Mesothelial cell of epicardium (in vitro differentiated cells): ENCODE measurements at regions not wholly inside any gene's neighbourhood (a gene's known extent, or its start where the extent isn't known, plus 50 kb on each side); places are given as distances from the start of the nearest gene placed in this dataset.

Experiments
- DNase-seq, 2 experiments: peaks; one replicate each; pipeline ENCODE4 v3.0.0; 2021; ENCODE audit warnings: low spot score in 2 of 2; ENCODE audit not compliant: unreplicated experiment in 2 of 2
- H3K27ac Mint-ChIP-seq: 2 replicates; pipeline ENCODE4 v1.8.0; 2021; ENCODE audit warnings: mixed read lengths
- H3K27me3 Mint-ChIP-seq: 2 replicates; pipeline ENCODE4 v1.8.0; 2021; ENCODE audit warnings: low read depth, mixed read lengths
- H3K36me3 Mint-ChIP-seq: 2 replicates; pipeline ENCODE4 v1.8.0; 2021; ENCODE audit warnings: mixed read lengths
- H3K4me1 Mint-ChIP-seq: 2 replicates; pipeline ENCODE4 v1.8.0; 2021; ENCODE audit warnings: mixed read lengths
- H3K4me3 Mint-ChIP-seq: 2 replicates; pipeline ENCODE4 v1.8.0; 2021; ENCODE audit warnings: mild to moderate bottlenecking, moderate library complexity, mixed read lengths
- H3K9me3 Mint-ChIP-seq: 2 replicates; pipeline ENCODE4 v1.8.0; 2021; ENCODE audit warnings: mixed read lengths
- TF ChIP-seq, protein P1 (sequence below): fragments of 200-600 bp; sonication (generic); IDR thresholded peaks from one replicate; pipeline ENCODE4 v1.5.0; 2021; ENCODE audit warnings: antibody characterized with exemption; ENCODE audit not compliant: unreplicated experiment

DNA sequence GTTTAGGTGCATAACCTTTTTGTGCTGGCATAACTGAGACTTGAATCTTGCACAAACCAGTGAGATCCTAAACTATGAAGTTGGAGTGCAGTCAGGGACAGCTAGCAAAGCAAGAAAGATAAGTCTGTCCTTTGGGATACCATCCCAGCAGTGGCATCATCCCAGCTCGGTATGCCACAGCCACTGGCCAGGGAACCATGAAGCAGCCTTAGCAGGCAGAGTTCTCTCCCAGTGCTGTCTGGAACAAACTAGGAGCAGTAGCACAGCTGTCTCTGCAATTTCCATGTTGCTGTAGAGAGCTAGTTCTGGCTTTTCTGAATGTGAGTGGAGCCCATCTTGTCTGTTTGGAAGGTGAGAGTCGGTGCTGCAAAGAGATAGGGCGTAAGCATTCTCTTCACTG is 130.3 kb downstream of the DTWD1 start:
- no peak overlapping the region for H3K4me3 Mint-ChIP-seq
- peaks cover 12% of the 10 kb centered on the region for H3K9me3 Mint-ChIP-seq
- no peaks in the 10 kb centered on the region for H3K36me3 Mint-ChIP-seq
- H3K4me1 Mint-ChIP-seq = peaks cover 9% of the 10 kb centered on the region
- no peak for DNase-seq
- H3K27ac Mint-ChIP-seq = no peak overlapping the region
- H3K27me3 Mint-ChIP-seq = no peaks in the 10 kb centered on the region
- TF ChIP-seq, protein P1, sequence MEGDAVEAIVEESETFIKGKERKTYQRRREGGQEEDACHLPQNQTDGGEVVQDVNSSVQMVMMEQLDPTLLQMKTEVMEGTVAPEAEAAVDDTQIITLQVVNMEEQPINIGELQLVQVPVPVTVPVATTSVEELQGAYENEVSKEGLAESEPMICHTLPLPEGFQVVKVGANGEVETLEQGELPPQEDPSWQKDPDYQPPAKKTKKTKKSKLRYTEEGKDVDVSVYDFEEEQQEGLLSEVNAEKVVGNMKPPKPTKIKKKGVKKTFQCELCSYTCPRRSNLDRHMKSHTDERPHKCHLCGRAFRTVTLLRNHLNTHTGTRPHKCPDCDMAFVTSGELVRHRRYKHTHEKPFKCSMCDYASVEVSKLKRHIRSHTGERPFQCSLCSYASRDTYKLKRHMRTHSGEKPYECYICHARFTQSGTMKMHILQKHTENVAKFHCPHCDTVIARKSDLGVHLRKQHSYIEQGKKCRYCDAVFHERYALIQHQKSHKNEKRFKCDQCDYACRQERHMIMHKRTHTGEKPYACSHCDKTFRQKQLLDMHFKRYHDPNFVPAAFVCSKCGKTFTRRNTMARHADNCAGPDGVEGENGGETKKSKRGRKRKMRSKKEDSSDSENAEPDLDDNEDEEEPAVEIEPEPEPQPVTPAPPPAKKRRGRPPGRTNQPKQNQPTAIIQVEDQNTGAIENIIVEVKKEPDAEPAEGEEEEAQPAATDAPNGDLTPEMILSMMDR = no peak

DNA sequence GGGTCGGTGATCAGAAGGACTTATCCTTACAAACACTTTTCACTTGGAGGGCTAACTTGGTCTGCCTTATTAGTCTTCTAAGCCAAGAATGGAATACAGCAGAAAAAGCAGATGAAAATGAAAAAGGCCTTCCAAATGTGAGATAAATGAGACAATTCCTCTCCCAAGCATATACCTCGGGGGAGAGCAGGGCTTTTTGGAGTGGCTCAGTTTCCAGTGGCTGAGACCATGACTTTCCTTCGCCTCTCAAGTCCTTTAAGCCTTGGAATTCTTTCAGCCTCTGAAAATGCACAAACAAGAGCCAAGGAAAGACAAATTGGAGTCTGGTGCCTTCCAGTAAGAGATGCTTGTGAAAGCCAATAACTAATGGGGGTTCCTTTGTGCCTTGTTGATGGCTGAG is 130.9 kb downstream of the DTWD1 start:
- H3K27ac Mint-ChIP-seq = no peak overlapping the region
- TF ChIP-seq, protein P1 = no peak
- H3K4me3 Mint-ChIP-seq = no peak overlapping the region
- no peaks in the 10 kb centered on the region for H3K36me3 Mint-ChIP-seq
- DNase-seq = no peak
- no peaks in the 10 kb centered on the region for H3K27me3 Mint-ChIP-seq
- peaks cover 7% of the 10 kb centered on the region for H3K9me3 Mint-ChIP-seq
- peaks cover 9% of the 10 kb centered on the region for H3K4me1 Mint-ChIP-seq

DNA sequence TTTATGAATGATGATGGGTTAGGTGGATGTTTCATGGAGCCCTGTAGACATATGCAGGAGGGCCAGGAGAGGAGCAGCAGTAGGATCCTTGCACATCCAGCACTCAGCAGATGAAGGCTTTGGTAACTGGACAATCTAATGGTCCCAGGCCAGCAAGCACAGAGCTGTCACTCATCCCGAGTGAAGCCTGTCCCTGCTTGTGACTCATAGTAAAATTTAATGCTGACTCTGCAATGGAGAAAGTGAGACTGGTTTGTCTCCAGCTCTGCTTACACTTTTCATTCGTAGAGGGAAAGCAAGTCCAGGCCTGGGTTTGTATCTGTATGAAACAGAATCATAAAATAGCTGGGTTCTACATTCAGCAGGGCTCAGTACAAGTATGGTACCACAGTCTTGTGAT is 131.7 kb downstream of the DTWD1 start:
- TF ChIP-seq, protein P1 = no peak
- DNase-seq = no peak
- Mint-ChIP-seq H3K4me3 (no peak overlapping the region), H3K4me1 (peaks cover 9% of the 10 kb centered on the region), H3K27me3 (no peaks in the 10 kb centered on the region), H3K27ac (no peak overlapping the region), H3K36me3 (no peaks in the 10 kb centered on the region), H3K9me3 (peaks cover 2% of the 10 kb centered on the region)

DNA sequence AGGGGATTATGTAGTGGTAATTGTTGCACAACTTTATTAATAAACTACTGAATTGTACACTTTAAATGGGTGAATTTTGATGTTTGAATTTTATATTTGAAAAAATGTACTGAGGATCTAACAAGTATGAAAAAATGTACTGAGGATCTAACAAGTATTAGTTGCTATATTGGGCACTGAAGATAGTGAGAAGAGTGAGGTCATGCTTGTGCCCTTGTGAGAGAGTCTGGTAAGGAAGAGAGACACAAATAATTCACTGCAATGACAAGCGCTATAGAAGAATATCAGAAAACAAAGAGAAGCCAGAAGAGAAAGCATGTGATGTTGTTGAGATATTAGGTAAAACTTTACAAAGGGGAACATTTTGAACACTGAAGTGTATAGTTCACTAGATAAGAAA is 137.6 kb downstream of the DTWD1 start:
- no peaks in the 10 kb centered on the region for H3K27me3 Mint-ChIP-seq
- TF ChIP-seq, protein P1 = no peak
- H3K27ac Mint-ChIP-seq = no peak overlapping the region
- H3K36me3 Mint-ChIP-seq = peaks cover 20% of the 10 kb centered on the region
- H3K4me3 Mint-ChIP-seq = no peak overlapping the region
- DNase-seq = no peak
- peaks cover 49% of the 10 kb centered on the region for H3K9me3 Mint-ChIP-seq
- no peaks in the 10 kb centered on the region for H3K4me1 Mint-ChIP-seq

DNA sequence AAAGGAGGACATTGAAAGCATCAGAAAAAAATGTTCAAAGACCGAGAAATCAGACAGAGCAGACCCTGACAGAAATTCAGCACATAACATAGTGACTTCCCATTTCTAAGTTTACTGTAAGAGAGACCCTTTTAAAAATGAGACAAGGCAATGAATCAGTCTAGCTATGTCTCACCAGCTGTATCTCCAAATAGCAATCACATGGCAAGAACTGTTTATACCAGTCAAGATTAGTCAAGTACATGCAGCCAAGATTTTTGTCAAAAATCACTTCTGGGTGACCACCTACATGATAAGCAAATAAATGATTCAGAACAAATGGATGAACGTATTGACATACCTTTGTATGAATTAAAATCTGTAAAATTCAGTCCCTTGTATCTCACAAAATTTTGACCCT is 138.0 kb downstream of the DTWD1 start:
- H3K9me3 Mint-ChIP-seq = peaks cover 51% of the 10 kb centered on the region
- TF ChIP-seq, protein P1 = no peak
- H3K36me3 Mint-ChIP-seq = peaks cover 20% of the 10 kb centered on the region
- H3K4me3 Mint-ChIP-seq = no peak overlapping the region
- no peaks in the 10 kb centered on the region for H3K4me1 Mint-ChIP-seq
- no peak overlapping the region for H3K27ac Mint-ChIP-seq
- no peaks in the 10 kb centered on the region for H3K27me3 Mint-ChIP-seq
- no peak for DNase-seq

DNA sequence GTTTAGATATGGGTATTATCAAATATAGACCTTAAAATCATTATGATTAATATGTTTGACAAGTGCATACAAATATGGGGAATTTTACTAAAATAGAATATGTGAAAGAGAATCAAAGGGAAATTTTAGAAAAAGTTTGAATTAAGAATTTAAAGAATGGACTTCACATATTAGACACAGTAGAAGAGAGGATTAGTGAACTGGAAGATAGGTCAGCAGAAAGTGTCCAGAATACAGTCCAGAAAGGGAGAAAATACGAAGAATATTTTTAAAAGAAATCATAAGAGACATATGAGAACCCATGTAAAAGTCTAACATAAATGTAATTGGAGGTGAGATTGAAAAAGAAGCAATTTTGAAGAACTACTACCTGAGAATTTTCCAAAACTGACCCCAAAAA is 139.9 kb downstream of the DTWD1 start:
- DNase-seq = no peak
- H3K27me3 Mint-ChIP-seq = no peaks in the 10 kb centered on the region
- no peak overlapping the region for H3K27ac Mint-ChIP-seq
- no peaks in the 10 kb centered on the region for H3K4me1 Mint-ChIP-seq
- TF ChIP-seq, protein P1 = no peak
- peaks cover 27% of the 10 kb centered on the region for H3K36me3 Mint-ChIP-seq
- H3K9me3 Mint-ChIP-seq = peaks cover 70% of the 10 kb centered on the region
- no peak overlapping the region for H3K4me3 Mint-ChIP-seq
